HepG2 (cell line): ENCODE measurements at regions not wholly inside any gene's neighbourhood (a gene's known extent, or its start where the extent isn't known, plus 50 kb on each side); places are given as distances from the start of the nearest gene placed in this dataset.

Experiments used
- FOXJ3 ChIP-seq: sonication (generic); formaldehyde crosslinking; IDR thresholded peaks from 2 replicates; pipeline ENCODE4 v1.4.0; 2020; ENCODE audit warnings: missing genetic modification reagents, mild to moderate bottlenecking, borderline replicate concordance
- IRF2 ChIP-seq: IDR thresholded peaks from 2 replicates; pipeline ENCODE4 v1.6.1; 2018; ENCODE audit warnings: missing genetic modification reagents, missing compliant biosample characterization
- KDM2A ChIP-seq: sonication (generic); formaldehyde crosslinking; IDR thresholded peaks from 2 replicates; pipeline ENCODE4 v1.4.0; 2020; ENCODE audit warnings: low read depth, missing genetic modification reagents, borderline replicate concordance
- POLR2A ChIP-seq, 2 experiments: IDR thresholded peaks; 2 replicates each; pipeline ENCODE4 v1.6.1; 2011; ENCODE audit warnings: low read depth in 2 of 2, low read length in 2 of 2, mild to moderate bottlenecking in 1 of 2, moderate library complexity in 1 of 2; ENCODE audit not compliant: insufficient read depth in 1 of 2
- PPARG ChIP-seq: conservative IDR thresholded peaks from 2 replicates; pipeline ENCODE4 v1.6.1; 2016; ENCODE audit warnings: missing biosample characterization, missing genetic modification reagents
- RFX3 ChIP-seq: IDR thresholded peaks from 2 replicates; pipeline ENCODE4 v1.6.1; 2016; ENCODE audit warnings: missing biosample characterization, missing genetic modification reagents
- U2AF1 ChIP-seq: fragments of 200-400 bp; formaldehyde crosslinking; optimal IDR thresholded peaks from 2 replicates; pipeline ENCODE3; 2017; ENCODE audit warnings: mild to moderate bottlenecking, low read depth, low read length
- ZBTB49 ChIP-seq: sonication (generic); formaldehyde crosslinking; IDR thresholded peaks from 2 replicates; pipeline ENCODE4 v1.4.0; 2020; ENCODE audit warnings: missing genetic modification reagents, borderline replicate concordance
- ZNF563 ChIP-seq: sonication (generic); formaldehyde crosslinking; IDR thresholded peaks from 2 replicates; pipeline ENCODE4 v1.8.0; 2022; ENCODE audit warnings: mild to moderate bottlenecking, moderate library complexity, missing genetic modification reagents
- ZNF75D ChIP-seq: sonication (generic); formaldehyde crosslinking; IDR thresholded peaks from 2 replicates; pipeline ENCODE4 v1.8.1; 2023; ENCODE audit warnings: missing genetic modification reagents, mild to moderate bottlenecking, borderline replicate concordance
- TF ChIP-seq, protein P1 (sequence below), 2 experiments: sonication (generic) in 1 of 2; formaldehyde crosslinking in 1 of 2; IDR thresholded peaks; 2 replicates each; pipeline versions ENCODE4 v1.5.1 to v1.6.1; 2011 to 2020; ENCODE audit warnings: borderline replicate concordance in 1 of 2, low read depth in 1 of 2, low read length in 1 of 2, mild to moderate bottlenecking in 1 of 2, missing genetic modification reagents in 1 of 2, moderate library complexity in 1 of 2
- TF ChIP-seq, protein P2 (sequence below), 2 experiments: IDR thresholded peaks; 2 replicates each; pipeline ENCODE4 v1.6.1; 2011 to 2012; ENCODE audit warnings: low read length in 2 of 2, borderline replicate concordance in 1 of 2, low read depth in 1 of 2, mild to moderate bottlenecking in 1 of 2, moderate library complexity in 1 of 2
- TF ChIP-seq, protein P3 (sequence below): sonication (generic); formaldehyde crosslinking; IDR thresholded peaks from 2 replicates; pipeline ENCODE4 v1.8.0; 2022; ENCODE audit warnings: missing genetic modification reagents, mild to moderate bottlenecking, borderline replicate concordance

- no peak for TF ChIP-seq POLR2A (IDR thresholded peaks at IDR 0.05; ENCODE audit: insufficient read depth in 1 of 2, low read depth in 2 of 2, low read length in 2 of 2)
- TF ChIP-seq ZBTB49 (CRISPR knock-in tag) = no peak
- TF ChIP-seq ZNF563 = no peak
- no peak for TF ChIP-seq RFX3
- no peak for TF ChIP-seq IRF2 (CRISPR knock-in tag)
- TF ChIP-seq ZNF75D (CRISPR knock-in tag) = no peak
- TF ChIP-seq, protein P1, sequence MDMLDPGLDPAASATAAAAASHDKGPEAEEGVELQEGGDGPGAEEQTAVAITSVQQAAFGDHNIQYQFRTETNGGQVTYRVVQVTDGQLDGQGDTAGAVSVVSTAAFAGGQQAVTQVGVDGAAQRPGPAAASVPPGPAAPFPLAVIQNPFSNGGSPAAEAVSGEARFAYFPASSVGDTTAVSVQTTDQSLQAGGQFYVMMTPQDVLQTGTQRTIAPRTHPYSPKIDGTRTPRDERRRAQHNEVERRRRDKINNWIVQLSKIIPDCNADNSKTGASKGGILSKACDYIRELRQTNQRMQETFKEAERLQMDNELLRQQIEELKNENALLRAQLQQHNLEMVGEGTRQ (IDR thresholded peaks at IDR 0.05; ENCODE audit: low read depth, low read length) = no peak
- TF ChIP-seq, protein P1 (CRISPR knock-in tag; IDR thresholded peaks at IDR 0.05; ENCODE audit: borderline replicate concordance) = no peak
- no peak for TF ChIP-seq FOXJ3 (CRISPR knock-in tag)
- no peak for TF ChIP-seq U2AF1
- TF ChIP-seq PPARG (CRISPR knock-in tag) = no peak
- TF ChIP-seq, protein P2, sequence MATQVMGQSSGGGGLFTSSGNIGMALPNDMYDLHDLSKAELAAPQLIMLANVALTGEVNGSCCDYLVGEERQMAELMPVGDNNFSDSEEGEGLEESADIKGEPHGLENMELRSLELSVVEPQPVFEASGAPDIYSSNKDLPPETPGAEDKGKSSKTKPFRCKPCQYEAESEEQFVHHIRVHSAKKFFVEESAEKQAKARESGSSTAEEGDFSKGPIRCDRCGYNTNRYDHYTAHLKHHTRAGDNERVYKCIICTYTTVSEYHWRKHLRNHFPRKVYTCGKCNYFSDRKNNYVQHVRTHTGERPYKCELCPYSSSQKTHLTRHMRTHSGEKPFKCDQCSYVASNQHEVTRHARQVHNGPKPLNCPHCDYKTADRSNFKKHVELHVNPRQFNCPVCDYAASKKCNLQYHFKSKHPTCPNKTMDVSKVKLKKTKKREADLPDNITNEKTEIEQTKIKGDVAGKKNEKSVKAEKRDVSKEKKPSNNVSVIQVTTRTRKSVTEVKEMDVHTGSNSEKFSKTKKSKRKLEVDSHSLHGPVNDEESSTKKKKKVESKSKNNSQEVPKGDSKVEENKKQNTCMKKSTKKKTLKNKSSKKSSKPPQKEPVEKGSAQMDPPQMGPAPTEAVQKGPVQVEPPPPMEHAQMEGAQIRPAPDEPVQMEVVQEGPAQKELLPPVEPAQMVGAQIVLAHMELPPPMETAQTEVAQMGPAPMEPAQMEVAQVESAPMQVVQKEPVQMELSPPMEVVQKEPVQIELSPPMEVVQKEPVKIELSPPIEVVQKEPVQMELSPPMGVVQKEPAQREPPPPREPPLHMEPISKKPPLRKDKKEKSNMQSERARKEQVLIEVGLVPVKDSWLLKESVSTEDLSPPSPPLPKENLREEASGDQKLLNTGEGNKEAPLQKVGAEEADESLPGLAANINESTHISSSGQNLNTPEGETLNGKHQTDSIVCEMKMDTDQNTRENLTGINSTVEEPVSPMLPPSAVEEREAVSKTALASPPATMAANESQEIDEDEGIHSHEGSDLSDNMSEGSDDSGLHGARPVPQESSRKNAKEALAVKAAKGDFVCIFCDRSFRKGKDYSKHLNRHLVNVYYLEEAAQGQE (IDR thresholded peaks at IDR 0.05; ENCODE audit: borderline replicate concordance in 1 of 2, low read depth in 1 of 2, low read length in 2 of 2) = no peak
- no peak for TF ChIP-seq KDM2A (CRISPR knock-in tag)
- TF ChIP-seq, protein P3, sequence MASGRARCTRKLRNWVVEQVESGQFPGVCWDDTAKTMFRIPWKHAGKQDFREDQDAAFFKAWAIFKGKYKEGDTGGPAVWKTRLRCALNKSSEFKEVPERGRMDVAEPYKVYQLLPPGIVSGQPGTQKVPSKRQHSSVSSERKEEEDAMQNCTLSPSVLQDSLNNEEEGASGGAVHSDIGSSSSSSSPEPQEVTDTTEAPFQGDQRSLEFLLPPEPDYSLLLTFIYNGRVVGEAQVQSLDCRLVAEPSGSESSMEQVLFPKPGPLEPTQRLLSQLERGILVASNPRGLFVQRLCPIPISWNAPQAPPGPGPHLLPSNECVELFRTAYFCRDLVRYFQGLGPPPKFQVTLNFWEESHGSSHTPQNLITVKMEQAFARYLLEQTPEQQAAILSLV = no peak
These were observed 753.1 kb upstream of the CCDC54 start for GRCh38 chr3:106624154-106624553.
